Gastroesophageal sphincter (tissue), 4 donors: ENCODE measurements at regions not wholly inside any gene's neighbourhood (a gene's known extent, or its start where the extent isn't known, plus 50 kb on each side); places are given as distances from the start of the nearest gene placed in this dataset.

Experiments
- ATAC-seq: fragments of 150-250 bp; one replicate; pipeline ENCODE4 v1.9.1; 2016; ENCODE audit warnings: mild to moderate bottlenecking, moderate library complexity
- H3K27ac ChIP-seq, 4 donors: fragments of 200-600 bp; sonication (generic) in 3 of 4; 1 replicate in 3 of 4; 2 replicates in 1 of 4; pipeline ENCODE4 v1.5.1; 2016 to 2019
- H3K27me3 ChIP-seq: fragments of 200-600 bp; sonication (generic); one replicate; pipeline ENCODE4 v1.5.1; 2019
- H3K36me3 ChIP-seq, 2 donors: fragments of 200-600 bp; sonication (generic); one replicate each; pipeline ENCODE4 v1.5.1; 2019; ENCODE audit warnings: control low read depth in 1 of 2
- H3K4me1 ChIP-seq, 3 donors: fragments of 200-600 bp; sonication (generic); 1 replicate in 2 of 3; 2 replicates in 1 of 3; pipeline ENCODE4 v1.5.1; 2016 to 2019; ENCODE audit warnings: control low read depth in 2 of 3
- H3K4me3 ChIP-seq, 2 donors: fragments of 200-600 bp; sonication (generic); one replicate each; pipeline ENCODE4 v1.5.1; 2019; ENCODE audit warnings: mild to moderate bottlenecking in 1 of 2, moderate library complexity in 1 of 2
- H3K9me3 ChIP-seq, 3 donors: fragments of 200-600 bp; sonication (generic); one replicate each; pipeline ENCODE4 v1.5.1; 2017 to 2019; ENCODE audit warnings: control low read depth in 2 of 3
- EP300 ChIP-seq: sonication (generic); formaldehyde crosslinking; IDR thresholded peaks from one replicate; pipeline ENCODE4 v1.6.1; 2017; ENCODE audit warnings: antibody characterized with exemption, mild to moderate bottlenecking
- POLR2A ChIP-seq, 2 donors: fragments of 450-650 bp; IDR thresholded peaks; one replicate each; pipeline ENCODE4 v1.6.1; 2017; ENCODE audit warnings: antibody characterized with exemption in 2 of 2, mild to moderate bottlenecking in 2 of 2, moderate library complexity in 1 of 2
- POLR2AphosphoS5 ChIP-seq: sonication (generic); formaldehyde crosslinking; IDR thresholded peaks from one replicate; pipeline ENCODE4 v1.6.1; 2017; ENCODE audit warnings: antibody characterized with exemption
- WGBS, 2 donors: methylation state at CpG; one replicate each; pipeline ENCODE4 v1.1.5; 2018; ENCODE audit warnings: low coverage in 1 of 2; 5-methylcytosine and 5-hydroxymethylcytosine counted together
- TF ChIP-seq, protein P1 (sequence below), 4 experiments: fragments of 200-600 bp in 2 of 4; fragments of 450-650 bp in 2 of 4; sonication (generic) in 1 of 4; IDR thresholded peaks; one replicate each; pipeline ENCODE4 v1.5.1; 2017 to 2019; ENCODE audit warnings: antibody characterized with exemption in 4 of 4, mild to moderate bottlenecking in 2 of 4, moderate library complexity in 2 of 4

DNA sequence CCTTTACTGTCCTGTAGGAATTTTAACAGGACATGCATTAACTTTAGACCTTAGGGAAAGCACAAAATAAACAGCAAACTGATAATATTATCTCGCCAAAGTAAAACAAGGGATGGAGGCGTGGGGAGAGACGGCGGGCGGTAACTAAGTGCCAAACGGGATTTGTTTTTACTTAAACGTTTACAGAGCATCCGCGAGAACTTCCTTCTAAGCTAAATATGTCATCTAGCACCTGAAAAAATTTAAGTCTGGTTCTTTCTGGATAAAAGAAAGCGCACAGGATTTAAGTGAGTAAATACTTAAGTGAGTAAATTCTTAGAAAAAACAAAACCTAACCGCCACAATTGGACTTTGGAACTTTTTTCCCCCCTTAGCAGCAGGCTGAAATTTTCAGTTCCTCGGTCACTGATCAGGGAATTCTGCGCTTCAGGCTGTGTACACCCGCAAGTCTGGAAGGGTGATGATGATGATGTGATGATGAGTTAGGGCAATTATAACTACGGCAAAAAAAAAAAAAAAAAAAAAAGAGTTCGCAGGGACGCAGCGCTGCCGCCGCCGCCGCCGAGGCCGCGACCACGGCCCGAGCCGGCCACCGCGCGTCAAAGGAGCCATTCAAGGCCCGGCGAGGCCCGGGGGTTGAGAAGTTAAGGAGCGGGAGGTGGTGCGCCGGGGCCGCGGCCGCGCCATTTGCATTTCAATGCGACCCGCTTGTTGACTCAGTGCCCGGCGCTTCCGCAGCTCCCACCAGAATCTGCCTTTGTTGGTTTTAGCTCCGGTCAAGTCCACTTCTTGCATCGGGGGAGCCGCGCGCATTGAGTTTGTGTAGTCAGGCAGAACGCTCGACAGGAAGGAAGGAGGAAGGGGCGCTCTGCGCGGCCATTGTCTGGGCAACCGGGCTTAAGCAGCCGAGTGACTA lies 108.8 kb downstream of the SPRY1 start:
- H3K36me3 ChIP-seq, result no peaks in the 10 kb centered on the region
- TF ChIP-seq, protein P1, sequence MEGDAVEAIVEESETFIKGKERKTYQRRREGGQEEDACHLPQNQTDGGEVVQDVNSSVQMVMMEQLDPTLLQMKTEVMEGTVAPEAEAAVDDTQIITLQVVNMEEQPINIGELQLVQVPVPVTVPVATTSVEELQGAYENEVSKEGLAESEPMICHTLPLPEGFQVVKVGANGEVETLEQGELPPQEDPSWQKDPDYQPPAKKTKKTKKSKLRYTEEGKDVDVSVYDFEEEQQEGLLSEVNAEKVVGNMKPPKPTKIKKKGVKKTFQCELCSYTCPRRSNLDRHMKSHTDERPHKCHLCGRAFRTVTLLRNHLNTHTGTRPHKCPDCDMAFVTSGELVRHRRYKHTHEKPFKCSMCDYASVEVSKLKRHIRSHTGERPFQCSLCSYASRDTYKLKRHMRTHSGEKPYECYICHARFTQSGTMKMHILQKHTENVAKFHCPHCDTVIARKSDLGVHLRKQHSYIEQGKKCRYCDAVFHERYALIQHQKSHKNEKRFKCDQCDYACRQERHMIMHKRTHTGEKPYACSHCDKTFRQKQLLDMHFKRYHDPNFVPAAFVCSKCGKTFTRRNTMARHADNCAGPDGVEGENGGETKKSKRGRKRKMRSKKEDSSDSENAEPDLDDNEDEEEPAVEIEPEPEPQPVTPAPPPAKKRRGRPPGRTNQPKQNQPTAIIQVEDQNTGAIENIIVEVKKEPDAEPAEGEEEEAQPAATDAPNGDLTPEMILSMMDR (IDR thresholded peaks at IDR 0.05), result no peak
- TF ChIP-seq POLR2A (IDR thresholded peaks at IDR 0.05), result no peak
- TF ChIP-seq EP300, result no peak
- TF ChIP-seq POLR2AphosphoS5, result no peak
- peak overlapping the region; percentile 26 to 65 for H3K4me3 ChIP-seq
- H3K27ac ChIP-seq, result peak overlapping the region in 3 of 4 donors; percentile 27 to 81 (median 79)
- WGBS, 2 donors, result 4 to 10% methylated on average over 16 to 30 of the region's 58 CpGs
- H3K9me3 ChIP-seq, result no peaks in the 10 kb centered on the region
- H3K4me1 ChIP-seq, result peaks cover 0 to 12% (median 0%) of the 10 kb centered on the region in 3 donors
- ATAC-seq, result peak; percentile 58
- no peaks in the 10 kb centered on the region for H3K27me3 ChIP-seq

DNA sequence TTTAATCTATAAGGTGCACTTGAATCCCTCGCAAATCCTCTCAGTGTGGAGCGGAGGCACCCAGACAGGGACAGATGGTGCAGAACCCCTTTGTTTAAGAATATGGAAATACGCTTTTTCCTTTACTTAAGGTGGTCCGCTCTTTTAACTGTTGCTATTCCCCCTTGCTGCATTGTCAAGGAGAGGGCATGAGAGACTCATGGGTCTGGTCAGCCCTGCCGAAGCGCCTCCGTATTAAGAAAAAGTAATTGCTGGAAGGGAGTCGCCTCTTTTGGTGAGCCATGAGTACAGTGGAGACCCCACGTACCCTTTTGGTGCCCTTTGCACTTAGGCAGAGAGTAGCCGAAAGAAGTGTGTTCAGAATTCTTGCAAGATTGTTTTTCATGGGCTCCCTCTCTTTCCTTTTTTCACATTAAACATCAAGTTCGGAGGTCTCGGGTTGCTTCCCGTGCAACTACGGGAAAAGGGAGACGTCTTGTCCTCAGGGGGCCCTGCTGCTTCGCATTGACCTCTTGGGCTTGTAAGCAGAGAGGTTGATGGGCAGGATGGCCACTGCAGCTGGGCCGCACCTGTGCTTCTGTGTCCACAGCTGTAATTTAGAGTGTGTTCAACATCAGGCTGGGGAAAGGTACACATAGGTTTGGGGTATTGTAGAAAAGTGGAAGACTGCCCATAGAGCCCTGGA lies 109.6 kb downstream of the SPRY1 start:
- TF ChIP-seq EP300 (no peak), POLR2A (IDR thresholded peaks at IDR 0.05) (no peak), POLR2AphosphoS5 (no peak)
- TF ChIP-seq, protein P1 (IDR thresholded peaks at IDR 0.05), result no peak
- Histone ChIP-seq H3K27ac (peak overlapping the region in 3 of 4 donors; percentile 27 to 81 (median 79)), H3K4me3 (peak overlapping the region; percentile 26 to 65), H3K36me3 (no peaks in the 10 kb centered on the region), H3K4me1 (peaks cover 0 to 12% (median 0%) of the 10 kb centered on the region in 3 donors), H3K9me3 (no peaks in the 10 kb centered on the region), H3K27me3 (no peaks in the 10 kb centered on the region)
- no peak for ATAC-seq
- WGBS, 2 donors, result 44 to 73% methylated on average over 10 to 15 of the region's 17 CpGs

DNA sequence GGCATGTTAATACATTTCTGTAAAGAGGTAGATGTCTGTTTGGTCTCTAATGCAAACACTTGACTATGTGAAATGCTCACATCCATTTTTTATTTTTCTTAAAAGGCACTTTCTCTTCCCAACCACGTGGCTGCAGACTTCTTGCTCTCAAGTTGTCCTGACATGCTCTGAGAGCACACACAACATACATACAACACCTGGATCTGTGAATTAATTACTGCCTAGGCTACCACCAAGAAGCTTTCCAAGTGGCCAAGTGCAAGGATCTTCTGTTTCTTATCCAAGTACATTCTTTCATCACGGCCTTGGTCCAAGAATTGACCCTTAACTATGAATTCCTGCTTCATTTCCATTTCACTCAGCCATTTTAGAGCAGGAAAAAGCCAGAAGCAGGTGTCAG lies 110.8 kb downstream of the SPRY1 start:
- Histone ChIP-seq H3K4me1 (peaks cover 0 to 12% (median 0%) of the 10 kb centered on the region in 3 donors), H3K27ac (no peak overlapping the region), H3K4me3 (no peak overlapping the region), H3K36me3 (no peaks in the 10 kb centered on the region), H3K27me3 (no peaks in the 10 kb centered on the region), H3K9me3 (no peaks in the 10 kb centered on the region)
- TF ChIP-seq, protein P1 (IDR thresholded peaks at IDR 0.05), result no peak
- no peak for TF ChIP-seq POLR2AphosphoS5
- TF ChIP-seq EP300, result no peak
- no peak for TF ChIP-seq POLR2A (IDR thresholded peaks at IDR 0.05)
- 38 to 47% methylated on average over 2 of the region's 2 CpGs for WGBS, 2 donors
- ATAC-seq, result no peak

DNA sequence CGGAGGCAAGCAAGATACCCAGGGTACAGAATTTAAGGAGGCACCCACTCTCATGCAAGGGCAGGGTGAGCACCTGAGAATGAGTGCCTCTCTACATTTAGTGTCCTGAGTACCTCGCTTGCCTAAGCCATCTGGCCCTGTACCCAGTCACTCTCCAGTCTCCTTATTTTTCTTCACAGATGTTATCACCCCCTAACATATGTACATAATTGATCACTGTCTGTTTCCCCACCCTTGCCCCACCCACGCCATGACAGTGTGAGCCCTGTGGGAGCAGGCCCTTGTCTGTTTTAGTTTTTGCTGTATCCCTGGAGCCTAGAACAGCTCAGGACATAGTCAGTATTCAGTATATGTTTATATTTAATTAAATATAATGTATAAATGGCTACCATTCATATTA lies 113.6 kb downstream of the SPRY1 start:
- TF ChIP-seq POLR2A (IDR thresholded peaks at IDR 0.05), result no peak
- TF ChIP-seq, protein P1 (IDR thresholded peaks at IDR 0.05), result no peak
- no peak for TF ChIP-seq EP300
- no peak for TF ChIP-seq POLR2AphosphoS5
- WGBS, 2 donors, result 86 to 100% methylated on average over 2 to 3 of the region's 3 CpGs
- no peak overlapping the region for H3K27ac ChIP-seq
- no peak for ATAC-seq
- H3K27me3 ChIP-seq, result no peaks in the 10 kb centered on the region
- no peak overlapping the region for H3K4me3 ChIP-seq
- no peaks in the 10 kb centered on the region for H3K36me3 ChIP-seq
- H3K4me1 ChIP-seq, result peaks cover 0 to 7% (median 0%) of the 10 kb centered on the region in 3 donors
- no peaks in the 10 kb centered on the region for H3K9me3 ChIP-seq
